ENCODE measurements at regions not wholly inside any gene's neighbourhood (a gene's known extent, or its start where the extent isn't known, plus 50 kb on each side); places are given as distances from the start of the nearest gene placed in this dataset.
"Not testable (repeated sequence)": the region's sequence is repeated elsewhere in the genome, so short reads cannot be mapped to it uniquely, and the experiment has no call there.

- H3K4me1 Mint-ChIP-seq, H3K4me3 Mint-ChIP-seq, H3K36me3 Mint-ChIP-seq, H3K9me3 Mint-ChIP-seq, H3K27ac Mint-ChIP-seq: not testable (repeated sequence)
- DNase-seq (ENCODE audit: low spot score in 2 of 2) (peak in 1 of 2 donors; percentile 12), ATAC-seq (peak; percentile 52)
Observed at GRCh38 chr21:6158171-6158570, 4363.2 kb upstream of the TPTE start.
